ENCODE measurements at regions not wholly inside any gene's neighbourhood (a gene's known extent, or its start where the extent isn't known, plus 50 kb on each side); places are given as distances from the start of the nearest gene placed in this dataset.

GRCh38 chr9:88739373-88739772 is 204.4 kb downstream of the NXNL2 start:
- no peak for DNase-seq (ENCODE audit: extremely low spot score)
- TF ChIP-seq CTCF (IDR thresholded peaks at IDR 0.05; ENCODE audit: control extremely low read depth, extremely low read depth, low read depth, missing control alignments), result no peak
- ChIA-PET CTCF (interaction anchor here (1.0 kb wide), 1 partner anchor 10 kb away, joined by 3 read pairs; no protein-coding TSS in a partner anchor), POLR2A (no interaction called here)

- no peak for DNase-seq (ENCODE audit: extremely low spot score)
- no peak for TF ChIP-seq CTCF (IDR thresholded peaks at IDR 0.05; ENCODE audit: control extremely low read depth, extremely low read depth, low read depth, missing control alignments)
- ChIA-PET CTCF (interaction anchor here (0.7 kb wide), 1 partner anchor 15 kb away, joined by 3 read pairs; no protein-coding TSS in a partner anchor), POLR2A (no interaction called here)
Measured at GRCh38 chr9:88740844-88741243, 205.9 kb downstream of the NXNL2 start.

- CTCF ChIA-PET, result no interaction called here
- POLR2A ChIA-PET, result no interaction called here
- DNase-seq (ENCODE audit: extremely low spot score), result no peak
- no peak for TF ChIP-seq CTCF (IDR thresholded peaks at IDR 0.05; ENCODE audit: control extremely low read depth, extremely low read depth, low read depth, missing control alignments)
Measured at GRCh38 chr9:88741335-88741734, 206.4 kb downstream of the NXNL2 start.

GRCh38 chr9:88742483-88742882 is 207.5 kb downstream of the NXNL2 start:
- POLR2A ChIA-PET, result no interaction called here
- no peak for TF ChIP-seq CTCF (IDR thresholded peaks at IDR 0.05; ENCODE audit: control extremely low read depth, extremely low read depth, low read depth, missing control alignments)
- no peak for DNase-seq (ENCODE audit: extremely low spot score)
- CTCF ChIA-PET, result no interaction called here

GRCh38 chr9:88742905-88743304 is 207.9 kb downstream of the NXNL2 start:
- POLR2A ChIA-PET, result no interaction called here
- DNase-seq (ENCODE audit: extremely low spot score), result no peak
- TF ChIP-seq CTCF (IDR thresholded peaks at IDR 0.05; ENCODE audit: control extremely low read depth, extremely low read depth, low read depth, missing control alignments), result no peak
- CTCF ChIA-PET, result no interaction called here

GRCh38 chr9:88745276-88746001 is 210.5 kb downstream of the NXNL2 start:
- CTCF ChIA-PET, result interaction anchor here (1.1 to 1.4 kb wide), 2 partner anchors 10 to 795 kb away, joined by 3 to 7 read pairs; no protein-coding TSS in a partner anchor
- no peak for TF ChIP-seq CTCF (IDR thresholded peaks at IDR 0.05; ENCODE audit: control extremely low read depth, extremely low read depth, low read depth, missing control alignments)
- POLR2A ChIA-PET, result no interaction called here
- no peak for DNase-seq (ENCODE audit: extremely low spot score)

All from GM10248 (cell line).